ENCODE measurements at regions not wholly inside any gene's neighbourhood (a gene's known extent, or its start where the extent isn't known, plus 50 kb on each side); places are given as distances from the start of the nearest gene placed in this dataset.

DNA sequence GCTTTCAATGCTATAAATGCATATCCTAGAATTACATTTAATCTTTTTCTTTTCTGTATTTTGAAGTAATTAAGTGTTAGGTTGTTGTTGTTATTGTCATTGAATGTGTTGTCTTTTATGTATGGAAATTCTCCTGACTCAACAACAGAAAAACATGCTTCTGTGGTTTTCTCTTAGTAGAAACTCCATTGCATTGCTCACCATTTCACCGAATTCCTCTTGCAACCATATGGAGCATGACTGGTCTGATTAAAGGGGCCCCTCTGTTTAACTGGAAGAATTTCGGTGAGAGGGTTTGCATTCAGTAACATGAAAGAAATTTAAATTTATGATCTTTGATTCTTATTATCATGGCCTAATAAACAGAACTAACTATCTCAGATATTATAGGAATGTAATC lies 454.3 kb upstream of the JARID2 start:
- no peaks in the 10 kb centered on the region for H3K36me3 ChIP-seq (replicated peaks)
- H3K4me3 ChIP-seq (ENCODE audit: low read depth, low read length): no peak overlapping the region
- H3K27me3 ChIP-seq (replicated peaks): no peaks in the 10 kb centered on the region
- DNase-seq: no peak
- TF ChIP-seq, protein P1, sequence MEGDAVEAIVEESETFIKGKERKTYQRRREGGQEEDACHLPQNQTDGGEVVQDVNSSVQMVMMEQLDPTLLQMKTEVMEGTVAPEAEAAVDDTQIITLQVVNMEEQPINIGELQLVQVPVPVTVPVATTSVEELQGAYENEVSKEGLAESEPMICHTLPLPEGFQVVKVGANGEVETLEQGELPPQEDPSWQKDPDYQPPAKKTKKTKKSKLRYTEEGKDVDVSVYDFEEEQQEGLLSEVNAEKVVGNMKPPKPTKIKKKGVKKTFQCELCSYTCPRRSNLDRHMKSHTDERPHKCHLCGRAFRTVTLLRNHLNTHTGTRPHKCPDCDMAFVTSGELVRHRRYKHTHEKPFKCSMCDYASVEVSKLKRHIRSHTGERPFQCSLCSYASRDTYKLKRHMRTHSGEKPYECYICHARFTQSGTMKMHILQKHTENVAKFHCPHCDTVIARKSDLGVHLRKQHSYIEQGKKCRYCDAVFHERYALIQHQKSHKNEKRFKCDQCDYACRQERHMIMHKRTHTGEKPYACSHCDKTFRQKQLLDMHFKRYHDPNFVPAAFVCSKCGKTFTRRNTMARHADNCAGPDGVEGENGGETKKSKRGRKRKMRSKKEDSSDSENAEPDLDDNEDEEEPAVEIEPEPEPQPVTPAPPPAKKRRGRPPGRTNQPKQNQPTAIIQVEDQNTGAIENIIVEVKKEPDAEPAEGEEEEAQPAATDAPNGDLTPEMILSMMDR (IDR thresholded peaks at IDR 0.05; ENCODE audit: low read depth, low read length, missing control alignments): no peak
- no peak overlapping the region for H3K27ac ChIP-seq
- in situ Hi-C loops (cut with HindIII; ENCODE audit: low pct_ligation_motif_present, low sequenced_read_pairs): no loop called here

DNA sequence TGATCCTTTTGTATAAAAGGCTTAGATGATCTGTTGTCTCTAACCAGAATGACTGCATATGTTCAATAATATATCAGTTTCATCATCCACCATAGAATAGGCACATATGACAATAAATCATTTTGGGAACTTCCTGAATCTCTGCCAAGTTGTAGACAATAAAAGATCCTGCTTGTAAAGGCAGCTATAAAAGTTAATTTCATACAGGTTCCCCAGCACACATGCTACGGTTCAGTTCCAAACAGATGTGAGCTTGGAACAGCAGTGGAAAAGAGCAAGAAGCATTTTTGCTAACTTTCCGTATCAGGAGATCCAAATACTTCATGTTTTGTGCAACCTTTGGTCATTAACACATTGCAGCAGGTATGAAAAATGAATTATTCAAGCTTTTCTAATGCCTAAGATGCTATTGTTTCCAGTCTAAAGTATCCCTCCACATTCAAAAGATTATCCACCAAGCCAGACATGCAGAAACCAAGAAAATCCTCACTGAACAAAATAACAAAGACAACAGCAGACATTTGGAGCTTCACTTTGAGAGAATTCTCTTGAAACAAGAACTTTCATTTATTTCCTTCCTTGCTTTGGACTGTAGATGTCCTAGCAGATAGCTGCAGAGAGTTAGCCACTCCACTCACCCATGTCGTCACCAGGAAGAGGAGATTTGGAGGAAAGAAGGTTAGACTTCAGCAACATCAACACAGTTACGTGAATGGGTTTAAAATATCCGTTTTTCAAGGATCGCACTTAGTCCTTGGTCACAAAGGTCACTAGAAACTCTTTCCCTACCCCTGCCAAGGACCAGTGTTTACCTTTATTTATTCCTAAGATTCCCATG lies 453.5 kb upstream of the JARID2 start:
- DNase-seq: no peak
- in situ Hi-C loops (cut with HindIII; ENCODE audit: low pct_ligation_motif_present, low sequenced_read_pairs): no loop called here
- TF ChIP-seq, protein P1 (IDR thresholded peaks at IDR 0.05; ENCODE audit: low read depth, low read length, missing control alignments): no peak

DNA sequence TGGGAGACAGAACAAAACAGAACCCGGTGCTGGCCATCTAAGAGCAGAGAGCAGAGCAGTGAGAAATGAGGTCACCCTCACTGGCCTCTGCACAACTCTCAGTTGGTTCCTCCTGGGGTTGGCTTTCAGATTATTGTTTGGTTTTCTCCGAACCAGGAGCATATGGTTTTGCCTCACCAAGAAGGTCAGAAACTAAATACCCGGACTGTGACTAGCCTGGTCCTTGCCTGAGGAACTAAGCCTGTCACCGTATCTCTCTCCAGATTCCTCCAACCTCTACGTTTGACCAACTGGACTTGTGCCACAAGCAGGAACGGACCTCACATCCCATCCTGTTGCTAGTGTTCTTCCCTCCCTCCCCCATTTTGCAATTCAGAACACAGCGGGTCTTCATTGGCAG lies 450.4 kb upstream of the JARID2 start:
- no peak for DNase-seq
- H3K27me3 ChIP-seq (replicated peaks): no peaks in the 10 kb centered on the region
- in situ Hi-C loops (cut with HindIII; ENCODE audit: low pct_ligation_motif_present, low sequenced_read_pairs): no loop called here
- TF ChIP-seq, protein P1 (IDR thresholded peaks at IDR 0.05; ENCODE audit: low read depth, low read length, missing control alignments): no peak
- no peaks in the 10 kb centered on the region for H3K36me3 ChIP-seq (replicated peaks)
- no peak overlapping the region for H3K27ac ChIP-seq
- H3K4me3 ChIP-seq (ENCODE audit: low read depth, low read length): no peak overlapping the region

More for the DNA sequence above, 453.5 kb upstream of the JARID2 start:
- no peaks in the 10 kb centered on the region for H3K27me3 ChIP-seq (replicated peaks)
- no peak overlapping the region for H3K4me3 ChIP-seq (ENCODE audit: low read depth, low read length)
- no peak overlapping the region for H3K27ac ChIP-seq
- no peaks in the 10 kb centered on the region for H3K36me3 ChIP-seq (replicated peaks)

DNA sequence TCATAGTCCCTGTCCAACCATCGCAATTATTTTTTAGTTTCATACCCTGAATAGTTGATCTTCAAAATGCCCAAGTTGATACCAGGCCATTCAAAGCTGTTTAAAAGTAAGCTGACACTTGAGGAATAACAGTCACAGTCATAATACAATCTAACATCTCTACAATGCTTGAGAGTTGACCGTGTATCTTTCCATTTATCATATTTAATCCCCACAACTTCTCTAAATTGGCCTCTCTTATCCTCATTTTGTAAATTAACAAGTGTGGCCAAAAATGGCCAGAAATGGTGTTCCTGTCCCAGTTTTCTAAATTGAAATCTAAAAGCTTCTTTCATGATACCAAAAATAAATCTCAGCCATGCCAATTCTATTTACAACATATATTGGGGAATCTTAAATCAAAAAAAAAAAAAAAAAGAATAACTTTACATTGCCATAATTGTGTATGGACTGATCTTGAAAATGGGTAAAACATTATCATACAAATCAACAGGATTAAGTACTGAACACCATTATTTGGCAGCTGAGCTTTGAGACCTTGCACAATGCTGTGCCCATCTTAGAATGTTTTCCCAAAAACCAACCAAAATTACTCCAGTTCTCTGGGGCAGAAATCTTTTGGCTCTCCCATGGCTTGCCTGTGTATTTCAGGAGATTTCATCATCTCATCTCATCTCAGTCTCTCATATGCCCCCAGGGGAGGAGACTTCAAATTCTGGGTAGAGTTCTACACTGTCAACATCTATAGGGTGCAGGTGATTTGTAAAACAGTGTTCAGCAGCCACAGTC lies 448.7 kb upstream of the JARID2 start:
- no peak overlapping the region for H3K4me3 ChIP-seq (ENCODE audit: low read depth, low read length)
- no peak overlapping the region for H3K27ac ChIP-seq
- no peaks in the 10 kb centered on the region for H3K27me3 ChIP-seq (replicated peaks)
- H3K36me3 ChIP-seq (replicated peaks): no peaks in the 10 kb centered on the region
- TF ChIP-seq, protein P1 (IDR thresholded peaks at IDR 0.05; ENCODE audit: low read depth, low read length, missing control alignments): no peak
- in situ Hi-C loops (cut with HindIII; ENCODE audit: low pct_ligation_motif_present, low sequenced_read_pairs): no loop called here
- no peak for DNase-seq

DNA sequence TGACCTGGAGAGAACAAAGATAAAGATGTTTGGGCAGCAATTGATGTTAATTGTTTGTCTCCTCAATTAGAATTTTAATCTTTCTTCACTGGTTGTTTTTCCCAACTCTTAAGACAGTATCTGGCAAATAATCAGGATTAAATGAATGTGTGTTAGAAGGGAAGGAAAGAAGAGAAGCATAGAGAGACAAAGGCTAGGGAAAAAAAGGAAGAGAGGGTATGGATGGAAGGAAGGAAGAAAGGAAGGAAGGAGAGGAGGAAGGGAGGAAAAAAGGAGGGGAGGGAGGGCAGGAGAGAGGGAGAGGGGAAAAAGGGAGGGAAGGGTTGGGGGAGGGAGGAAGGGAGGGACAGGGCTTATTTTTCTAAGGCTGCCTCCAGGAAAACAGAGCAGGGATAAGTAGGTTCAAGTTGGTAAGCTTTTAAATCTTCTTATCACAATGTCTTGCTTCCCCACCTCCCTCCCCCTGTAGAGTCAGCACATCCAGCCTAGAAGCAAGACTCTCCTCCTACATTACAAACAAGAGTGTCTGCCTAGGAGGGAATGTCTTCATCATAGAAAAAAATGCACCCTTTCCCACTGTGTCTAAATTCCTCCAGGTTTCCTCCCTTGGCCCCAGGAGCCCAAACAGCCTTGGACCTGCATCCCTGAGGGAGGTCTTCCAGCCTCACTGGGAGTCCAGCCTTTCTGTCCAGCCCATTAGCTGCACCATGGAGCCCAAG lies 447.8 kb upstream of the JARID2 start:
- DNase-seq: no peak
- no peaks in the 10 kb centered on the region for H3K27me3 ChIP-seq (replicated peaks)
- in situ Hi-C loops (cut with HindIII; ENCODE audit: low pct_ligation_motif_present, low sequenced_read_pairs): no loop called here
- TF ChIP-seq, protein P1 (IDR thresholded peaks at IDR 0.05; ENCODE audit: low read depth, low read length, missing control alignments): no peak
- H3K36me3 ChIP-seq (replicated peaks): no peaks in the 10 kb centered on the region
- no peak overlapping the region for H3K27ac ChIP-seq
- no peak overlapping the region for H3K4me3 ChIP-seq (ENCODE audit: low read depth, low read length)
